Mesothelial cell of epicardium (in vitro differentiated cells): ENCODE measurements at regions not wholly inside any gene's neighbourhood (a gene's known extent, or its start where the extent isn't known, plus 50 kb on each side); places are given as distances from the start of the nearest gene placed in this dataset.

Experiments used
- DNase-seq, 2 experiments: peaks; one replicate each; pipeline ENCODE4 v3.0.0; 2021; ENCODE audit warnings: low spot score in 2 of 2; ENCODE audit not compliant: unreplicated experiment in 2 of 2
- H3K27ac Mint-ChIP-seq: 2 replicates; pipeline ENCODE4 v1.8.0; 2021; ENCODE audit warnings: mixed read lengths
- H3K27me3 Mint-ChIP-seq: 2 replicates; pipeline ENCODE4 v1.8.0; 2021; ENCODE audit warnings: low read depth, mixed read lengths
- H3K36me3 Mint-ChIP-seq: 2 replicates; pipeline ENCODE4 v1.8.0; 2021; ENCODE audit warnings: mixed read lengths
- H3K4me1 Mint-ChIP-seq: 2 replicates; pipeline ENCODE4 v1.8.0; 2021; ENCODE audit warnings: mixed read lengths
- H3K4me3 Mint-ChIP-seq: 2 replicates; pipeline ENCODE4 v1.8.0; 2021; ENCODE audit warnings: mild to moderate bottlenecking, moderate library complexity, mixed read lengths
- H3K9me3 Mint-ChIP-seq: 2 replicates; pipeline ENCODE4 v1.8.0; 2021; ENCODE audit warnings: mixed read lengths
- CTCF ChIP-seq: fragments of 200-600 bp; sonication (generic); IDR thresholded peaks from one replicate; pipeline ENCODE4 v1.5.0; 2021; ENCODE audit warnings: antibody characterized with exemption; ENCODE audit not compliant: unreplicated experiment

- Mint-ChIP-seq H3K9me3 (no peaks in the 10 kb centered on the region), H3K27ac (no peak overlapping the region), H3K4me1 (no peaks in the 10 kb centered on the region), H3K36me3 (no peaks in the 10 kb centered on the region), H3K27me3 (no peaks in the 10 kb centered on the region), H3K4me3 (no peak overlapping the region)
- TF ChIP-seq CTCF: no peak
- DNase-seq: no peak
These were observed 1321.8 kb upstream of the CRIM1 start for GRCh38 chr2:35033748-35034147.

GRCh38 chr2:35023545-35023944 is 1332.0 kb upstream of the CRIM1 start:
- DNase-seq: no peak
- no peaks in the 10 kb centered on the region for H3K27me3 Mint-ChIP-seq
- H3K4me3 Mint-ChIP-seq: no peak overlapping the region
- no peaks in the 10 kb centered on the region for H3K9me3 Mint-ChIP-seq
- no peak overlapping the region for H3K27ac Mint-ChIP-seq
- TF ChIP-seq CTCF: no peak
- H3K4me1 Mint-ChIP-seq: no peaks in the 10 kb centered on the region
- H3K36me3 Mint-ChIP-seq: no peaks in the 10 kb centered on the region

- no peaks in the 10 kb centered on the region for H3K36me3 Mint-ChIP-seq
- no peak for TF ChIP-seq CTCF
- DNase-seq: no peak
- H3K9me3 Mint-ChIP-seq: no peaks in the 10 kb centered on the region
- H3K4me3 Mint-ChIP-seq: no peak overlapping the region
- no peaks in the 10 kb centered on the region for H3K27me3 Mint-ChIP-seq
- no peak overlapping the region for H3K27ac Mint-ChIP-seq
- no peaks in the 10 kb centered on the region for H3K4me1 Mint-ChIP-seq
These were observed 1355.1 kb upstream of the CRIM1 start for GRCh38 chr2:35000453-35000852.

GRCh38 chr2:34998741-34999140 is 1356.8 kb upstream of the CRIM1 start:
- no peaks in the 10 kb centered on the region for H3K9me3 Mint-ChIP-seq
- DNase-seq: no peak

GRCh38 chr2:34997779-34998178 is 1357.8 kb upstream of the CRIM1 start:
- Mint-ChIP-seq H3K27me3 (no peaks in the 10 kb centered on the region), H3K9me3 (no peaks in the 10 kb centered on the region), H3K27ac (no peak overlapping the region), H3K36me3 (no peaks in the 10 kb centered on the region), H3K4me3 (no peak overlapping the region), H3K4me1 (no peaks in the 10 kb centered on the region)
- no peak for DNase-seq
- no peak for TF ChIP-seq CTCF

More at GRCh38 chr2:34998741-34999140, 1356.8 kb upstream of the CRIM1 start:
- no peak for TF ChIP-seq CTCF
- Mint-ChIP-seq H3K36me3 (no peaks in the 10 kb centered on the region), H3K27ac (no peak overlapping the region), H3K27me3 (no peaks in the 10 kb centered on the region), H3K4me3 (no peak overlapping the region), H3K4me1 (no peaks in the 10 kb centered on the region)

- no peak for DNase-seq
- Mint-ChIP-seq H3K27me3 (no peaks in the 10 kb centered on the region), H3K9me3 (no peaks in the 10 kb centered on the region), H3K36me3 (no peaks in the 10 kb centered on the region), H3K4me3 (no peak overlapping the region), H3K27ac (no peak overlapping the region), H3K4me1 (no peaks in the 10 kb centered on the region)
- no peak for TF ChIP-seq CTCF
These were observed 1360.4 kb upstream of the CRIM1 start for GRCh38 chr2:34995196-34995595.
